ENCODE measurements at regions not wholly inside any gene's neighbourhood (a gene's known extent, or its start where the extent isn't known, plus 50 kb on each side); places are given as distances from the start of the nearest gene placed in this dataset.

DNA sequence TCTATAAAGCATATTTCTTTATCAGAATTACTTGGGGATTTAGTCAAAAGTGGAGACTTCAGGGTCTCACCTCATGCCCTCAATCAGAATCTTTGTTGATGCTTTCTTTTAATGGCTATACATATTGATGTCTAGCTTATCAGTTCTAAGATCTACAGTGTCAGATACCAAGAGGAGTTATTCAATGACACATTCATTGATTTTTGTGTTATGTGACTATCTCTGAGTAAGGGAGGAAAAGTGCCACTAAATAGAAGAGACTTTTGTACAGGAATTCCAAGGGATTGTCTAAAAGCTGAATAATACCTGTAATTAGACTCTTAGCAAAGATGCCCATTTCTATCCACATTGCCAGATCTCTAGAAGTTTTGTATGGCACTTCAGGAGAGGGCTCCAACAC is 87.2 kb downstream of the HLX start:
- TF ChIP-seq RCOR1 (conservative IDR thresholded peaks at IDR 0.05; ENCODE audit: low read depth, low read length) (no peak), LARP7 (IDR thresholded peaks at IDR 0.05) (no peak), KDM1A (IDR thresholded peaks at IDR 0.05; ENCODE audit: borderline replicate concordance) (no peak), EZH2 (IDR thresholded peaks at IDR 0.05; ENCODE audit: borderline replicate concordance, control insufficient read depth, low read depth, low read length) (no peak), EP300 (IDR thresholded peaks at IDR 0.05; ENCODE audit: borderline replicate concordance in 1 of 2, control insufficient read depth in 1 of 2, low read depth in 2 of 2, low read length in 2 of 2) (no peak), CHD2 (IDR thresholded peaks at IDR 0.05; ENCODE audit: borderline replicate concordance, low read depth, low read length) (no peak), BRCA1 (IDR thresholded peaks at IDR 0.05; ENCODE audit: low read depth, low read length) (no peak), CEBPB (IDR thresholded peaks at IDR 0.05; ENCODE audit: borderline replicate concordance in 1 of 2, low read depth in 2 of 2, low read length in 2 of 2) (no peak)
- TF ChIP-seq, protein P1, sequence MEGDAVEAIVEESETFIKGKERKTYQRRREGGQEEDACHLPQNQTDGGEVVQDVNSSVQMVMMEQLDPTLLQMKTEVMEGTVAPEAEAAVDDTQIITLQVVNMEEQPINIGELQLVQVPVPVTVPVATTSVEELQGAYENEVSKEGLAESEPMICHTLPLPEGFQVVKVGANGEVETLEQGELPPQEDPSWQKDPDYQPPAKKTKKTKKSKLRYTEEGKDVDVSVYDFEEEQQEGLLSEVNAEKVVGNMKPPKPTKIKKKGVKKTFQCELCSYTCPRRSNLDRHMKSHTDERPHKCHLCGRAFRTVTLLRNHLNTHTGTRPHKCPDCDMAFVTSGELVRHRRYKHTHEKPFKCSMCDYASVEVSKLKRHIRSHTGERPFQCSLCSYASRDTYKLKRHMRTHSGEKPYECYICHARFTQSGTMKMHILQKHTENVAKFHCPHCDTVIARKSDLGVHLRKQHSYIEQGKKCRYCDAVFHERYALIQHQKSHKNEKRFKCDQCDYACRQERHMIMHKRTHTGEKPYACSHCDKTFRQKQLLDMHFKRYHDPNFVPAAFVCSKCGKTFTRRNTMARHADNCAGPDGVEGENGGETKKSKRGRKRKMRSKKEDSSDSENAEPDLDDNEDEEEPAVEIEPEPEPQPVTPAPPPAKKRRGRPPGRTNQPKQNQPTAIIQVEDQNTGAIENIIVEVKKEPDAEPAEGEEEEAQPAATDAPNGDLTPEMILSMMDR (IDR thresholded peaks at IDR 0.05 in 2 of 3, conservative IDR thresholded peaks at IDR 0.05 in 1 of 3; ENCODE audit: control insufficient read depth in 2 of 3, extremely low read depth in 1 of 3, insufficient read depth in 1 of 3, low read depth in 3 of 3, low read length in 3 of 3), result no peak
